ENCODE measurements at regions not wholly inside any gene's neighbourhood (a gene's known extent, or its start where the extent isn't known, plus 50 kb on each side); places are given as distances from the start of the nearest gene placed in this dataset.

- H3K9ac ChIP-seq (ENCODE audit: insufficient read depth, low read length, poor library complexity, severe bottlenecking) = no peak overlapping the region
- H2AFZ ChIP-seq (ENCODE audit: insufficient read depth, low read depth, low read length, poor library complexity, severe bottlenecking) = no peak overlapping the region
- DNase-seq = no peak
- H3K36me3 ChIP-seq (replicated peaks in 1 of 2; ENCODE audit: control insufficient read depth in 1 of 2, insufficient read depth in 2 of 2, low read length in 2 of 2) = no peaks in the 10 kb centered on the region
- H3K27ac ChIP-seq (ENCODE audit: low read depth in 1 of 2, low read length in 2 of 2) = no peak overlapping the region
- peaks cover 0 to 6% of the 10 kb centered on the region in 2 donors for H3K9me3 ChIP-seq (replicated peaks in 1 of 2; ENCODE audit: control insufficient read depth in 1 of 2, insufficient read depth in 1 of 2, low read length in 2 of 2)
- Mint-ChIP-seq H3K36me3 (no peaks in the 10 kb centered on the region), H3K9me3 (peaks cover 0 to 5% (median 2%) of the 10 kb centered on the region in 7 donors), H3K4me3 (no peak overlapping the region), H3K4me1 (no peaks in the 10 kb centered on the region), H3K27me3 (ENCODE audit: low read depth in 3 of 3) (peaks cover 2 to 5% (median 3%) of the 10 kb centered on the region in 3 donors), H3K27ac (no peak overlapping the region)
- no peak for TF ChIP-seq CTCF (IDR thresholded peaks at IDR 0.05)
- intact Hi-C loops (cut with micrococcal nuclease) = no loop called here
- H3K79me2 ChIP-seq (ENCODE audit: insufficient read depth, low read length) = no peaks in the 10 kb centered on the region
- H3K4me2 ChIP-seq (replicated peaks; ENCODE audit: extremely low read depth, low read length, poor library complexity, severe bottlenecking) = no peak overlapping the region
- 91% methylated on average over 6 of the region's 6 CpGs for WGBS (ENCODE audit: insufficient coverage)
- no peaks in the 10 kb centered on the region for H3K4me1 ChIP-seq (ENCODE audit: control insufficient read depth in 1 of 2, insufficient read depth in 2 of 2, low read length in 2 of 2)
- no peaks in the 10 kb centered on the region for H3K27me3 ChIP-seq (ENCODE audit: control insufficient read depth in 2 of 2, insufficient read depth in 2 of 2, low read length in 2 of 2)
- H3K4me3 ChIP-seq (replicated peaks in 1 of 3; ENCODE audit: low read depth in 2 of 3, low read length in 3 of 3) = no peak overlapping the region
- no peaks in the 10 kb centered on the region for H4K20me1 ChIP-seq (ENCODE audit: insufficient read depth, low read length)
Observed at GRCh38 chr17:34782271-34782670, 179.0 kb downstream of the CCT6B start.

- no peak overlapping the region for H3K4me3 ChIP-seq (replicated peaks in 1 of 3; ENCODE audit: low read depth in 2 of 3, low read length in 3 of 3)
- no peaks in the 10 kb centered on the region for H3K4me1 Mint-ChIP-seq
- H3K4me1 ChIP-seq (ENCODE audit: control insufficient read depth in 1 of 2, insufficient read depth in 2 of 2, low read length in 2 of 2) = no peaks in the 10 kb centered on the region
- H3K36me3 ChIP-seq (replicated peaks in 1 of 2; ENCODE audit: control insufficient read depth in 1 of 2, insufficient read depth in 2 of 2, low read length in 2 of 2) = no peaks in the 10 kb centered on the region
- no peak overlapping the region for H2AFZ ChIP-seq (ENCODE audit: insufficient read depth, low read depth, low read length, poor library complexity, severe bottlenecking)
- no peak for TF ChIP-seq CTCF (IDR thresholded peaks at IDR 0.05)
- H3K4me3 Mint-ChIP-seq = no peak overlapping the region
- H3K4me2 ChIP-seq (replicated peaks; ENCODE audit: extremely low read depth, low read length, poor library complexity, severe bottlenecking) = no peak overlapping the region
- no peak overlapping the region for H3K27ac Mint-ChIP-seq
- 80% methylated on average over 9 of the region's 12 CpGs for WGBS (ENCODE audit: insufficient coverage)
- H3K9ac ChIP-seq (ENCODE audit: insufficient read depth, low read length, poor library complexity, severe bottlenecking) = no peak overlapping the region
- H3K9me3 Mint-ChIP-seq = peaks cover 0 to 5% (median 2%) of the 10 kb centered on the region in 7 donors
- no peak for DNase-seq
- H3K27ac ChIP-seq (ENCODE audit: low read depth in 1 of 2, low read length in 2 of 2) = no peak overlapping the region
- no peaks in the 10 kb centered on the region for H3K79me2 ChIP-seq (ENCODE audit: insufficient read depth, low read length)
- intact Hi-C loops (cut with micrococcal nuclease) = no loop called here
- no peaks in the 10 kb centered on the region for H4K20me1 ChIP-seq (ENCODE audit: insufficient read depth, low read length)
- H3K9me3 ChIP-seq (replicated peaks in 1 of 2; ENCODE audit: control insufficient read depth in 1 of 2, insufficient read depth in 1 of 2, low read length in 2 of 2) = peaks cover 0 to 6% of the 10 kb centered on the region in 2 donors
- H3K36me3 Mint-ChIP-seq = no peaks in the 10 kb centered on the region
- H3K27me3 ChIP-seq (ENCODE audit: control insufficient read depth in 2 of 2, insufficient read depth in 2 of 2, low read length in 2 of 2) = no peaks in the 10 kb centered on the region
- H3K27me3 Mint-ChIP-seq (ENCODE audit: low read depth in 3 of 3) = peaks cover 2 to 5% (median 3%) of the 10 kb centered on the region in 3 donors
Observed at GRCh38 chr17:34781571-34782108, 179.6 kb downstream of the CCT6B start.
